ENCODE measurements at regions not wholly inside any gene's neighbourhood (a gene's known extent, or its start where the extent isn't known, plus 50 kb on each side); places are given as distances from the start of the nearest gene placed in this dataset.

GRCh38 chr3:164879201-164879600, 199.1 kb downstream of the SI start:
- H3K9me3 ChIP-seq (ENCODE audit: control insufficient read depth in 2 of 3, low read length in 3 of 3): no peaks in the 10 kb centered on the region
- intact Hi-C loops (cut with micrococcal nuclease): no loop called here
- Mint-ChIP-seq H3K27ac (no peak overlapping the region), H3K36me3 (no peaks in the 10 kb centered on the region), H3K4me1 (no peaks in the 10 kb centered on the region), H3K9me3 (peaks cover 0 to 12% (median 0%) of the 10 kb centered on the region in 11 donors), H3K4me3 (no peak overlapping the region), H3K27me3 (no peaks in the 10 kb centered on the region)
- H3K27me3 ChIP-seq (ENCODE audit: control insufficient read depth in 2 of 2, insufficient read depth in 2 of 2, low read length in 2 of 2): no peaks in the 10 kb centered on the region
- no peak overlapping the region for H3K27ac ChIP-seq (ENCODE audit: low read depth, low read length)
- no peak overlapping the region for H3K4me3 ChIP-seq (ENCODE audit: low read length)
- no peaks in the 10 kb centered on the region for H3K4me1 ChIP-seq (ENCODE audit: control insufficient read depth in 2 of 2, insufficient read depth in 2 of 2, low read length in 2 of 2)
- CTCF ChIA-PET: no interaction called here
- no peaks in the 10 kb centered on the region for H3K36me3 ChIP-seq (ENCODE audit: control insufficient read depth in 2 of 3, insufficient read depth in 3 of 3, low read length in 3 of 3)
- ATAC-seq (no peak), DNase-seq (no peak)
- POLR2A ChIA-PET: no interaction called here

- ChIA-PET POLR2A (no interaction called here), CTCF (no interaction called here)
- H3K4me1 Mint-ChIP-seq: no peaks in the 10 kb centered on the region
- DNase-seq: no peak
- Histone ChIP-seq H3K9me3 (ENCODE audit: control insufficient read depth in 2 of 3, low read length in 3 of 3) (no peaks in the 10 kb centered on the region), H3K4me3 (ENCODE audit: low read length) (no peak overlapping the region), H3K27ac (ENCODE audit: low read depth, low read length) (no peak overlapping the region), H3K27me3 (ENCODE audit: control insufficient read depth in 2 of 2, insufficient read depth in 2 of 2, low read length in 2 of 2) (no peaks in the 10 kb centered on the region), H3K36me3 (ENCODE audit: control insufficient read depth in 2 of 3, insufficient read depth in 3 of 3, low read length in 3 of 3) (no peaks in the 10 kb centered on the region), H3K4me1 (ENCODE audit: control insufficient read depth in 2 of 2, insufficient read depth in 2 of 2, low read length in 2 of 2) (no peaks in the 10 kb centered on the region)
- H3K27me3 Mint-ChIP-seq: no peaks in the 10 kb centered on the region
- H3K27ac Mint-ChIP-seq: no peak overlapping the region
- intact Hi-C loops (cut with micrococcal nuclease): no loop called here
- no peak for ATAC-seq
- H3K4me3 Mint-ChIP-seq: no peak overlapping the region
- peaks cover 0 to 22% (median 10%) of the 10 kb centered on the region in 11 donors for H3K9me3 Mint-ChIP-seq
- peaks cover 0 to 4% (median 0%) of the 10 kb centered on the region in 5 donors for H3K36me3 Mint-ChIP-seq
These were observed 213.8 kb downstream of the SI start for GRCh38 chr3:164864454-164864853.

- intact Hi-C loops (cut with micrococcal nuclease): no loop called here
- Mint-ChIP-seq H3K27ac (no peak overlapping the region), H3K9me3 (peaks cover 0 to 10% (median 0%) of the 10 kb centered on the region in 11 donors), H3K4me3 (no peak overlapping the region), H3K36me3 (no peaks in the 10 kb centered on the region), H3K27me3 (no peaks in the 10 kb centered on the region), H3K4me1 (no peaks in the 10 kb centered on the region)
- no peaks in the 10 kb centered on the region for H3K9me3 ChIP-seq (ENCODE audit: control insufficient read depth in 2 of 3, low read length in 3 of 3)
- ATAC-seq (no peak), DNase-seq (no peak)
- no peaks in the 10 kb centered on the region for H3K27me3 ChIP-seq (ENCODE audit: control insufficient read depth in 2 of 2, insufficient read depth in 2 of 2, low read length in 2 of 2)
- H3K4me1 ChIP-seq (ENCODE audit: control insufficient read depth in 2 of 2, insufficient read depth in 2 of 2, low read length in 2 of 2): no peaks in the 10 kb centered on the region
- H3K36me3 ChIP-seq (ENCODE audit: control insufficient read depth in 2 of 3, insufficient read depth in 3 of 3, low read length in 3 of 3): no peaks in the 10 kb centered on the region
- H3K4me3 ChIP-seq (ENCODE audit: low read length): no peak overlapping the region
- CTCF ChIA-PET: no interaction called here
- POLR2A ChIA-PET: no interaction called here
- no peak overlapping the region for H3K27ac ChIP-seq (ENCODE audit: low read depth, low read length)
These were observed 225.4 kb downstream of the SI start for GRCh38 chr3:164852866-164853265.

- Mint-ChIP-seq H3K36me3 (no peaks in the 10 kb centered on the region), H3K4me3 (no peak overlapping the region), H3K27me3 (no peaks in the 10 kb centered on the region), H3K27ac (no peak overlapping the region), H3K9me3 (peaks cover 0 to 7% (median 0%) of the 10 kb centered on the region in 11 donors), H3K4me1 (no peaks in the 10 kb centered on the region)
- Histone ChIP-seq H3K27me3 (ENCODE audit: control insufficient read depth in 2 of 2, insufficient read depth in 2 of 2, low read length in 2 of 2) (no peaks in the 10 kb centered on the region), H3K4me3 (ENCODE audit: low read length) (no peak overlapping the region), H3K27ac (ENCODE audit: low read depth, low read length) (no peak overlapping the region), H3K9me3 (ENCODE audit: control insufficient read depth in 2 of 3, low read length in 3 of 3) (no peaks in the 10 kb centered on the region), H3K36me3 (ENCODE audit: control insufficient read depth in 2 of 3, insufficient read depth in 3 of 3, low read length in 3 of 3) (no peaks in the 10 kb centered on the region), H3K4me1 (ENCODE audit: control insufficient read depth in 2 of 2, insufficient read depth in 2 of 2, low read length in 2 of 2) (no peaks in the 10 kb centered on the region)
- DNase-seq: no peak
- CTCF ChIA-PET: no interaction called here
- POLR2A ChIA-PET: no interaction called here
- intact Hi-C loops (cut with micrococcal nuclease): no loop called here
- no peak for ATAC-seq
These were observed 226.4 kb downstream of the SI start for GRCh38 chr3:164851905-164852304.

GRCh38 chr3:164851204-164851603, 227.1 kb downstream of the SI start:
- H3K27me3 Mint-ChIP-seq: no peaks in the 10 kb centered on the region

GRCh38 chr3:164848923-164849322, 229.4 kb downstream of the SI start:
- H3K36me3 ChIP-seq (ENCODE audit: control insufficient read depth in 2 of 3, insufficient read depth in 3 of 3, low read length in 3 of 3): no peaks in the 10 kb centered on the region
- no peaks in the 10 kb centered on the region for H3K27me3 Mint-ChIP-seq
- no peaks in the 10 kb centered on the region for H3K27me3 ChIP-seq (ENCODE audit: control insufficient read depth in 2 of 2, insufficient read depth in 2 of 2, low read length in 2 of 2)
- no peaks in the 10 kb centered on the region for H3K4me1 ChIP-seq (ENCODE audit: control insufficient read depth in 2 of 2, insufficient read depth in 2 of 2, low read length in 2 of 2)
- POLR2A ChIA-PET: no interaction called here
- H3K27ac ChIP-seq (ENCODE audit: low read depth, low read length): no peak overlapping the region
- no peak overlapping the region for H3K4me3 Mint-ChIP-seq
- peaks cover 0 to 3% (median 0%) of the 10 kb centered on the region in 5 donors for H3K36me3 Mint-ChIP-seq
- peaks cover 0 to 6% (median 2%) of the 10 kb centered on the region in 11 donors for H3K9me3 Mint-ChIP-seq
- no peaks in the 10 kb centered on the region for H3K4me1 Mint-ChIP-seq
- ATAC-seq: no peak
- H3K27ac Mint-ChIP-seq: no peak overlapping the region
- H3K9me3 ChIP-seq (ENCODE audit: control insufficient read depth in 2 of 3, low read length in 3 of 3): no peaks in the 10 kb centered on the region
- CTCF ChIA-PET: no interaction called here
- intact Hi-C loops (cut with micrococcal nuclease): no loop called here
- DNase-seq: no peak
- H3K4me3 ChIP-seq (ENCODE audit: low read length): no peak overlapping the region

More at GRCh38 chr3:164851204-164851603, 227.1 kb downstream of the SI start:
- DNase-seq: no peak
- H3K27me3 ChIP-seq (ENCODE audit: control insufficient read depth in 2 of 2, insufficient read depth in 2 of 2, low read length in 2 of 2): no peaks in the 10 kb centered on the region
- no peak overlapping the region for H3K27ac ChIP-seq (ENCODE audit: low read depth, low read length)
- intact Hi-C loops (cut with micrococcal nuclease): no loop called here
- ChIA-PET POLR2A (no interaction called here), CTCF (no interaction called here)
- H3K4me1 ChIP-seq (ENCODE audit: control insufficient read depth in 2 of 2, insufficient read depth in 2 of 2, low read length in 2 of 2): no peaks in the 10 kb centered on the region
- no peak overlapping the region for H3K4me3 ChIP-seq (ENCODE audit: low read length)
- no peak overlapping the region for H3K4me3 Mint-ChIP-seq
- no peak overlapping the region for H3K27ac Mint-ChIP-seq
- no peaks in the 10 kb centered on the region for H3K9me3 ChIP-seq (ENCODE audit: control insufficient read depth in 2 of 3, low read length in 3 of 3)
- no peaks in the 10 kb centered on the region for H3K4me1 Mint-ChIP-seq
- ATAC-seq: no peak
- no peaks in the 10 kb centered on the region for H3K36me3 ChIP-seq (ENCODE audit: control insufficient read depth in 2 of 3, insufficient read depth in 3 of 3, low read length in 3 of 3)
- peaks cover 0 to 5% (median 0%) of the 10 kb centered on the region in 11 donors for H3K9me3 Mint-ChIP-seq
- no peaks in the 10 kb centered on the region for H3K36me3 Mint-ChIP-seq

- peaks cover 0 to 3% (median 0%) of the 10 kb centered on the region in 5 donors for H3K36me3 Mint-ChIP-seq
- peaks cover 0 to 14% (median 4%) of the 10 kb centered on the region in 11 donors for H3K9me3 Mint-ChIP-seq
- no peak overlapping the region for H3K4me3 ChIP-seq (ENCODE audit: low read length)
- no peak overlapping the region for H3K27ac Mint-ChIP-seq
- no peak overlapping the region for H3K4me3 Mint-ChIP-seq
- no peaks in the 10 kb centered on the region for H3K4me1 Mint-ChIP-seq
- H3K36me3 ChIP-seq (ENCODE audit: control insufficient read depth in 2 of 3, insufficient read depth in 3 of 3, low read length in 3 of 3): no peaks in the 10 kb centered on the region
- H3K9me3 ChIP-seq (ENCODE audit: control insufficient read depth in 2 of 3, low read length in 3 of 3): no peaks in the 10 kb centered on the region
- DNase-seq (no peak), ATAC-seq (no peak)
- H3K27me3 ChIP-seq (ENCODE audit: control insufficient read depth in 2 of 2, insufficient read depth in 2 of 2, low read length in 2 of 2): no peaks in the 10 kb centered on the region
- CTCF ChIA-PET: no interaction called here
- intact Hi-C loops (cut with micrococcal nuclease): no loop called here
- H3K27ac ChIP-seq (ENCODE audit: low read depth, low read length): no peak overlapping the region
- H3K4me1 ChIP-seq (ENCODE audit: control insufficient read depth in 2 of 2, insufficient read depth in 2 of 2, low read length in 2 of 2): no peaks in the 10 kb centered on the region
- H3K27me3 Mint-ChIP-seq: no peaks in the 10 kb centered on the region
- POLR2A ChIA-PET: no interaction called here
These were observed 232.6 kb downstream of the SI start for GRCh38 chr3:164845739-164846138.

All from naive thymus-derived CD4-positive, alpha-beta T cell (primary cell).